CD4-positive, alpha-beta T cell treated with Interleukin-17A for 1 hour (primary cell): ENCODE measurements at regions not wholly inside any gene's neighbourhood (a gene's known extent, or its start where the extent isn't known, plus 50 kb on each side); places are given as distances from the start of the nearest gene placed in this dataset.
"Not testable (repeated sequence)": the region's sequence is repeated elsewhere in the genome, so short reads cannot be mapped to it uniquely, and the experiment has no call there.

Source experiments
- DNase-seq: peaks from one replicate; pipeline ENCODE4 v3.0.0-alpha.2; 2020

DNA sequence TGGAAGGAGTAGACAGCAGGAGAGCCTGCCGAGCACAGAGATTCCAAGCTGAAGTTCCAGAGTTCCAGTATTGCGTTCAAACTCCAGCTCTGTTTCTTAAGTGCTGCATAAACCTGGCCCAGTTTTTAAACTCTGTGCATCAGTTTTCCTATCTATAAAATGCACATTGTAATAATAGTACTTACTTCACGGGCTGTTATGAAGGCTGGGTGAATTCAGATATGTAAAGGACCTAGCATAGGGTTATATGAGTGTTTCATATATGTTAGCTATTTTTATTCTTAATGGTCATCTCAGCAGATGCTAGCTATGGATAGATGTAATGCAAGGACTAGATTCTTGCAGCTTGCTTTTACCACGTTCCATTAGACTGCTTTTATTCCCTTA is 293.1 kb upstream of the SEMA3C start:
- DNase-seq: no peak

DNA sequence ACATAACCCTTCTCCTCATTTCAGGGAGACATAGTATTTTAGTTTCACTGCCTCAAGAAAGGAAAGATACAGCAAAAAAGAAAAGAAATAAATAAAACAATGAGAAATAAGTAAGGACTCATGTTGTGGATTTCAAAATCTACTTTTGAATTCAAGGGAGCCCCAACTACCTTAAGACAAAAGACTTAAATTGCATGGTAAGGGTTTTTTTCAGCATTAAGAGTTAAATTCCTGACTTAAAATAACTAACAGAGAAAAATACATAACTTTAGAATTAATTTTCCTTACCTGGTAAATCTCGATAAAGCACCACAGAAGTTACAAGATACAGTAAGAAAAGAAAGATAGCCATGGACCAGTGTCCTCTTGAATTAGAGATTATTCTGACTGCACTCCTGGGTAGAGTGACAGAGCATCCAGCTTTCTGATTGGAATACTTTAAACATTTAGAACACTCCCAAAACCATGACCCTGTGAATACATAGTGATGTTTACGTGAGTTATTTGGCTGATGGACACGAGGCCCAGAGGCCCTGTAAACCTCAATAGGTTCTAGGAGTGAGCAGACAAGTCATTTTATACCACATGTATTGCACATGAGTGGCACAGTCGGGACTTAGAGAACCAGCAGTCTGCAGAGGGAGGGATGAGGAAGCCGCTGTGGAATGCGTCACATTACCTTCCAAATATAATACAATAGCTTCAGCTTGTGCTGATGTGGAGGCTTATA is 292.5 kb upstream of the SEMA3C start:
- no peak for DNase-seq

DNA sequence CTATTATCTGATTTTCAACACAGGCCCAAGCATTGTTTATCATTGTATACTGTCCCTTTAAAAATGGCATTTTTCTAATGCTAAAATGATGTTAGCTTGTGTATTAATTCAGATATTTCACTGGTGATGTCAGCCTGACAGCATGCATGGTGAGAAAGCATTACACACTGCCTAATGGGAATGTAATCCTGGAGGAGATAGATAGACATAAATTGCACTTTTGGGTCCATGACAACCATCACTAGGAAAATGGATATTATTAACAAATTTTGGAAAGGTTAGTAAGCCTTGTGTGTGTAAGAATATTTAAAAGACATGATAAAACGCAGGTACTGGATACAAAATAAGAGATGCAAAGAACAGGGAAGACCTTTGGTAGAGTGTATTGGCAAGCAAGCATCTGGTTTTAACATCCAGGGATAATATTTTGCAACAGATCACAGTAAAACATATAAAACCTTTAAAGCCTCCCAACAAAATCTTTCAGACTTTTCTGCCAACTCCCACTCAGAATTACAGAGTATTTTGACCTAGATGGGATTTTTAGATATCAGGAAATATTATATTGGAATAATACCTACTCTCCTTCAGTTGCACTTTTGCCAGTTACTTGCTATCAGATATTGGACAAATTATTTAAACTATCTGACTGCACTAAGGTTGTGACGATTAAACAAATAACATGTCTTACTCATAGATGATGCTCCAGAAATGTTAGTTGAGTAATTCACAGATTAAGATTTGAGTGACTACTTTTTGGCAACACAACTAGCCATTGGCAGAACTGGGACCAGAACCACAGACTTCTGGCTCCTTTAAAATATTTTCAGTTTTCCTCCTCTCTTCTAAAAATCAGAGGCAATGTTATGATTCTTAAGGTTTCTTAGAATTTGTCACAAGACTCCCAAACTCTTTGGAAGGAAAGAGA is 291.6 kb upstream of the SEMA3C start:
- DNase-seq: no peak

DNA sequence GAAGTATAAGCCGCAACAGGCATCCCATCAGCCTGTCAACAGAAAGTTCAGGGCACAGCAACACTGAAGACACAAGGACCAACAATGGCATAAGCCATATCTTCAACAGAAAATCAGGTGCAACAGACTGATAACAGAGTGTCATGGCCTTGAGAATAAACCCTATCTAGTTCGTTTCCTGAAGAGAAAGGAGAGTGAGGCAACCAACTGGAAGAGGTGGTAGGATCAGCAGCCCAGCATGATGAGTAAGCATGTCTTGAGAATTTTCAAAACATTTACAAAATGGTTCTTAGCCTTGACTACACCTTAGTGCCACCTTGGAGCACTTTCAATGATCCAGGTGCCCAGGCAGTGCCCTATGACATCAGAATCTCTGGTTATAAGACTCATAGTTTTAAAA is 290.2 kb upstream of the SEMA3C start:
- DNase-seq: no peak

DNA sequence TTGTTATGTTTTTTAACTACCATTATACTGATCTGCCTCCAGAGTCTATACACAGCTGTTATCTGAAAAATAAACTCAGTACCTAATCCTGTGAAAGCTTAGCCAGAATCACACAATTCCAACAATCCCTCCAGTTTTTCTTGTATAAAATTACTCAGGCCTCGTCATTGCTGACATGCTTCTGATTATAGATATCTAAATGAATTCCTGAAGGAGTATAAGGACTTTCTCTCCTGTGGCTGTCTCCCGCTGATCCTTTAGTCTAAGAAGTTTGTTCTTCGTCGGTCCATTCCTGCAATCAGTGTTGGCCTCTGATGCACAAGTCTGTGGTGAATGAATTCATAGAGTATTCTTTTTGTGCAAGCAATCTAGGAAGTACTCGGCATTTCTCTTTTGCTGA is 288.9 kb upstream of the SEMA3C start:
- DNase-seq: no peak

- no peak for DNase-seq
Observed at GRCh38 chr7:81206667-81207360, 288.0 kb upstream of the SEMA3C start.

DNA sequence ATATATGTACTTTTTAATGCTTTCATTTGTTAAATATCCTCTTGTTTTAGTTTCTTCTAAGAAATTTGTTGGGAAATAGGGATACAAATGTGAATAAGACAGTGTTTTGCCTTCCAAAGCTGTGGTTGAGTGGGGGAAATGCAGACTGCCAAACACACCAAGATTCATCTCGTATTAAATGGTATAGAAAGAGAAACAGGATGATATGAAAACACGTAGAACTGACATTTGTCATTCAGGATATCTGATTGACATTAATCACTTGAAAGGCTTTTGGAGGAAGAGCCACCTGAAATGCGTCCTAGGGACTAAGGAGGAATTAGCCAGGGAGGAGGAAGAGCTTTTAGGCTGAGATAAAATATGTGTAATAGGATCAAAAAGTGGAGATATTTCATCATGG is 287.4 kb upstream of the SEMA3C start:
- no peak for DNase-seq

GRCh38 chr7:81201188-81201587 is 282.3 kb upstream of the SEMA3C start:
- no peak for DNase-seq

DNA sequence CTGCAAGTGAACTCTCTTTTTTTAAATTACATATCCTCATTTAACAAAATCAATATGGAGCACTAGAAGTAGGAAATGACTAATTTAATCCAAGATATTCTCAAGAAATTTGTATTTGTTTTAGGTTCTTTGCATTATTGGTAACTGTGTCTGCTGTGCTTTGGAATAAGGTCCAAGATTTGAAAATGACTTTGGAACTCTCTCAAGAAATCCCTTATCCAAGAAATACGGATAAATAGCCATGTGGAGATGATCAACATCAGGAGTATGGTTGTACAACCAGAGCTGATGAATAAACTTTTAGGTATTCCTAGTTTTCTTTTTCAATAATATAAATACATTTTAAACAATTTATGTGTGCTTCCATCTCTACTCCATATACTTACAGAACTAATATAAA is 279.9 kb upstream of the SEMA3C start:
- DNase-seq: no peak

- DNase-seq: no peak
Observed at GRCh38 chr7:81197266-81197665, 278.4 kb upstream of the SEMA3C start.

GRCh38 chr7:81195033-81195432 is 276.2 kb upstream of the SEMA3C start:
- DNase-seq: no peak

DNA sequence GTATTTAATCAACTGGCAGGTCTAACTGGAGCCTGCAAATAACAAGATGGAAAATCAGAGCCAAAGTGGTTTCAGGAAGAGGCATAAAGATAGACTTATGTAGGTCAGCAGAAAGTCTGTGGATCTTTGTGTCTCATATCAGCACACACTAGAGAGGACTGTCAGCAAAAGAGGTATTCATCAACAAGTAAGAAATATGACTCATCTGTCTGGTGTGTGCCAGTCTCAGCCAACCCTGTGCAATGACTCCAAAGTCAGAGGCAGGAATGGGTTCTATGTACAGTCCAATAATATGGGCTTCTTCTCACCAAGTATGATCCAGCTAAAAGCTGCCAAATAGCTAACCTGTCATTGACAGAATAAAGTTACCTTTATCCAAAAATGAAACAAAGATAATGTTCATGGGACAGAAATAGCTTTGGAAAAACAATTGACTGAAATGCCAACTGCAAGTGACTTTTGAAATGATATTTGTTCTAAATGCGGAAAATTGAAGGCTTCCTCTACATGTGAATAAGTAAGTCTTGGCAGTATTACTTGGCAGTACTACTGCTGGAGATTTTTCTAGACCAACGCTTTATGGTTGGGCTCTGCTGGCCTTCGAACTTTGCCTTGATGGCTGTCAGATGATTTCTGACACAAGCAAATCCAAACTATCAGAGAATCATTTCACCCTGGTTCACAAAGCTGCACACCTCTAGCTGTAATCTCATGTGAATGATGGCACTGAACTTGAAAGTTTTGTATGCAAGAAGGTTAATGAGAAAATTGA is 272.3 kb upstream of the SEMA3C start:
- no peak for DNase-seq

DNA sequence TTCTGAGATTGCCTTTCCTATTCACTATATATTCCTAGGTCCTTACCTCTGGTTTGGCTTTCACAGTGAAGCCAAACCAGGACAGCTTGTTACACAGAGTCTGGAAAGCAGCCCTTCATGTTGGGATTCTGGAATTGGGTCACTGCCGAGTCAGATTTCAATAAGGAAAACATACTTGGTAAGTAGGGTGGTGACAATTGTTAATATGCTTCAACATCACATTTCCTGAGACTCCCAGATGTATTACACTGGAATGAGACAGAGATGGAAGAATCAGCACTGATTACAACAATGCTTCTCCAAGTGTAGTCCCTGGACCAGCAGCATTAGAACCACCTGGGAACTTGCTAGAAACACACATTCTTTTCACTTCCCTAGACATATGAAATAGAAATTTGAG is 268.9 kb upstream of the SEMA3C start:
- no peak for DNase-seq

GRCh38 chr7:81186691-81187090 is 267.8 kb upstream of the SEMA3C start:
- DNase-seq: no peak

- no peak for DNase-seq
Observed at GRCh38 chr7:81185072-81185471, 266.2 kb upstream of the SEMA3C start.

- no peak for DNase-seq
Observed at GRCh38 chr7:81183326-81183725, 264.5 kb upstream of the SEMA3C start.

DNA sequence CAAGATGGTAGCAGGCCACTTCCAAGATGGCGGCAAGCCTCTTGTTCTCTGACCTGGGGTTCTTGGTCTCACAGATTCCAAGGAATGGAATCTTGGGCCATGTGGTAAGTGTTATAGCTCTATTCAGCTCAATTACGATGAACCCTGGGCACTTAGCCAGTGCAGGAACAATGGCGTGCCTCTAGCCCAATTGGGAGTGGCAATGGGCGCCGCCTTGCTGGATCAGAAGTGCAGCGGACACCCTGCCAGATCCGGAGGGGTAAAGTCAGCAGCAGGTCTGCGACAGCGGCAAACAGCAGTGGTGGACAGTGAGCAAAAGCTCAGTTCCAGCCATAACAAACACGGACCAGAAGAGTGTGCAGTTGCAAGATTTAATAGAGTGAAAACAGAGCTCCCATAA is 263.2 kb upstream of the SEMA3C start:
- not testable (repeated sequence) for DNase-seq

DNA sequence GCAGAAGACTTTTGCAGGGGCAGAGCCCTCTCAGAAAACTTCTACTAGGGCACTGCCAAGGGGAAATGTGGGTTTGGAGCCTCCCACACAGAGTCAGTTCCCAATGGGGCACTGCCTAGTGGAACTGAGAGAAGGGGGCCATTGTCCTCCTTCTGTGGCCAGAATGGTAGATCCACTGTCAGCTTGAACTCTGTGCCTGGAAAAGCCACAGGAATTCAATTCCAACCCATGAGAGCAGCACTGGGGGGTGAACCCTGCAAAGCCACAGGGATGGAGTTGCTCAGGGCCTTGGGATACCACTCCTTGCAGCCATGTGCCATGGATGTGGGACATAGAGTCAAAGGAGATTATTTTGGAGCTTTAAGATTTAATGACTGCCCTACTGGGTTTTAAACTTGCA is 262.2 kb upstream of the SEMA3C start:
- no peak for DNase-seq

DNA sequence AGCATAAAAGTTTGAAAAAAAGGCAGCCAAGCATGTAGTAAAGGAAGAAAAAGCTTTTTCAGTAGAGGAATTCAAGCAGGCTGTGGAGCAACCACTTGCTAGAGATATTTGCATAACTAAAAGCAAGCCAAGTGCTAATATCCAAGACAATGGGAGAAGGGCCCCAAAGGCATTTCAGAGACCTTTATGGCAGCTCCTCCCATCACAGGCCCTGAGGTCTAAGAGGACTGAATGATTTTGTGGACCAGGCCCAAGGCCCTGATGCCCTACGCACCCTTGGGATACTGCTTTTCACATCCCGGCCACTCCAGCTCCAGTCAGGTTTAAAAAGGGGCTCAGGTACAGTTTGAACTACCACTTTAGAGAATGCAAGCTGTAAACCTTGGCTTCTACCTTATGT is 261.7 kb upstream of the SEMA3C start:
- no peak for DNase-seq

GRCh38 chr7:81175275-81175940 is 256.6 kb upstream of the SEMA3C start:
- no peak for DNase-seq

GRCh38 chr7:81173766-81174281 is 255.0 kb upstream of the SEMA3C start:
- DNase-seq: no peak

DNA sequence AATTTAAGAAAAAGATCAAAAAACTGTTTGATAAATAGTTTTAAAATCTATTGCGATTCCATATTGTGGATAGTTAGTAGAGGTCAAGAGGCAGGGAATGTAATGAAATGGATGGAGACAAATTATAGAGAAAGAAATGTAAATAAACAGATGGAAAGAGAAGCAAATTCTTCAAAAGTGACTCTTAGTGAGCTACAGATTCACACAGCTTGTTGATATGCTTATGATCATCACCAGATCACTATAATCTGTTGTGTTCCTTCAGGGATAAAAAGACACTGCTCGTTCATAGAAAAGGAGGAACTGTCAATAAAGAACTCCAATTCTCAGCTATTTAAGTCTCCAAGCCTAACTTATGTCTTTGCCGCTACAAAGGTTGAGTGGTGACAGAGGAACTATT is 251.4 kb upstream of the SEMA3C start:
- DNase-seq: no peak
